Skeletal muscle cell (primary cell): ENCODE measurements at regions not wholly inside any gene's neighbourhood (a gene's known extent, or its start where the extent isn't known, plus 50 kb on each side); places are given as distances from the start of the nearest gene placed in this dataset.
"Not testable (repeated sequence)": the region's sequence is repeated elsewhere in the genome, so short reads cannot be mapped to it uniquely, and the experiment has no call there.

ENCODE experiments used
- DNase-seq: peaks from one replicate; pipeline ENCODE4 v3.0.0-alpha.2; 2010; ENCODE audit warnings: low read depth
- H3K4me3 ChIP-seq: 2 replicates; pipeline ENCODE4 v1.5.1; 2011; ENCODE audit warnings: low read depth, mild to moderate bottlenecking, control low read depth, low read length, moderate library complexity

DNA sequence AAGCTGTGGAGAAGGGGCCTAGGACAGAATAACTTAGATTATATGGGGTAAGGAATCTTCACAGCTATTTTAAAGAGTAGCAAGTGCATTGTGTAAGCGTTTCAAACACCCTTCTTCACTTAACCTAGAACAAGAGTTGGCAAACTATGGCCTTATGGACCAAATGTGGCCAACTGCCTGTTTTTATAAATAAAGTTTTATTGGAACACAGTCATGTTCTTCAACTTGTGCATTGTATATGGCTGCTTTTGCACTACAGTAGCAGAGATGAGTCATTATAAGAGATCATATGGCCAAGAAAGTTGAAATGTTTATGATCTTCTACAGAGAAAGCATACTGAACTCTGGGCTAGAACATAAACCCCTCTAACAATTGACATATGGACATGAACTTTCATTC lies 187.8 kb downstream of the ETV1 start:
- no peak overlapping the region for H3K4me3 ChIP-seq
- no peak for DNase-seq

DNA sequence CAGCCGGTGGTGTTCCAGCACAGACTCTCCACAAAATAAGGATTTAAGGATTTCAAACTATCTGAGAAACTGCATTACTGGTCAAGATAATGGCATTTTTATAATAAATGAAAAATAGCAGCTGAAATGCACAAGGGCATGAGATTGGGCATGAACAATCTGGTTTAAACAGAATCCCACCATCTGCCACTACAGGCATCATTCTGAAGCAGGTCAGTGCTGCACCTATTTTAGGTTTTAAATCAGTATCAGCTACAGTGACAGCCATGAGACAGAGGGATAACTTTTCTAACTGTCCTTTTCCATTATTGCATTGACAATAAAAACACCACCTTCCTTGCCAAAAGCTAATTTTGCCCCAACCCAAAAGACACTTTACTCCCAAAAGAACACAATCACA lies 186.8 kb downstream of the ETV1 start:
- no peak for DNase-seq
- no peak overlapping the region for H3K4me3 ChIP-seq

DNA sequence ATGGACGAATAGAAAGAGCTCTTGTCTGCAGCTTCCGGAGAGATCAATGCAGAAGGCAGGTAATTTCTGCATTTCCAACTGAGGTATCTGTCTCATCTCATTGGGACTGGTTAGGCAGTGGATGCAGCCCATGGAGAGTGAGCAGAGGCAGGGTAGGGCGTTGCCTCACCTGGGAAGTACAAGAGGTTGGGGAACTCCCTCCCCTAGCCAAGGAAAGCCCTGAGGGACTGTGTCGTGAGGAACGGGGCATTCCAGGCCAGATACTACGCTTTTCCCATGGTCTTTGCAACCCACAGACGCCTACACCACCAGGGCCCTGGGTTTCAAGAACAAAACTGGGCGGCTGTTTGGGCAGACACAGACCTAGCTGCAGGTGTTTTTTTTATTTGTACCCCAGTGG lies 186.3 kb downstream of the ETV1 start:
- no peak for DNase-seq
- H3K4me3 ChIP-seq: no peak overlapping the region

DNA sequence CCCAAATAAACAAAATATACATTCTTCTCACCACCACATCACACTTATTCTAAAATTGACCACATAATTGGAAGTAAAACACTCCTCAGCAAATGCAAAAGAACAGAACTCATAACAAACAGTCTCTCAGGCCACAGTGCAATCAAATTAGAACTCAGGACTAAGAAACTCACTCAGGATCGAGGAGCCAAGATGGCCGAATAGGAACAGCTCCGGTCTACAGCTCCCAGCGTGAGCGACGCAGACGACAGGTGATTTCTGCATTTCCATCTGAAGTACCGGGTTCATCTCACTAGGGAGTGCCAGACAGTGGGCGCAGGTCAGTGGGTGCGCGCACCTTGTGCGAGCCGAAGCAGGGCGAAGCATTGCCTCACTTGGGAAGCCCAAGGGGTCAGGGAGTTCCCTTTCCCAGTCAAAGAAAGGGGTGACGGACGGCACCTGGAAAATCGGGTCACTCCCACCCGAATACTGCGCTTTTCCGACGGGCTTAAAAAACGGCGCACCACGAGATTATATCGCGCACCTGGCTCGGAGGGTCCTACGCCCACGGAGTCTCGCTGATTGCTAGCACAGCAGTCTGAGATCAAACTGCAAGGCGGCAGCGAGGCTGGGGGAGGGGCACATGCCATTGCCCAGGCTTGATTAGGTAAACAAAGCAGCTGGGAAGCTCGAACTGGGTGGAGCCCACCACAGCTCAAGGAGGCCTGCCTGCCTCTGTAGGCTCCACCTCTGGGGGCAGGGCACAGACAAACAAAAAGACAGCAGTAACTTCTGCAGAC lies 183.2 kb downstream of the ETV1 start:
- DNase-seq, H3K4me3 ChIP-seq: not testable (repeated sequence)

DNA sequence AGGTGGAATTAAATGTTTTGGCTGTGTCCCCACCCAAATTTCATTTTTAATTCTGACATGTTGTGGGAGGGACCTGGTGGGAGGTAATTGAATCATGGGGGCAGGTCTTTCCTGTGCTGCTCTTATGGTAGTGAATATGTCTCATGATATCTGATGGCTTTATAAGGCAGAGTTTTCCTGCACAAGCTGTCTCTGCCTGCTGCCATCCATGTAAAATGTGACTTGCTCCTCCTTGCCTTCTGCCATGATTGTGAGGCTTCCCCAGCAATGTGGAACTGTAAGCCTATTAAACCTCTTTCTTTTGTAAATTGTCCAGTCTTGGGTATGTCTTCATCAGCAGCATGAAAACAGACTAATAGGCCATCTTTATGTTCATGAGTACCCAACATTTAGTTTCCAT lies 172.2 kb downstream of the ETV1 start:
- not testable (repeated sequence) for DNase-seq, H3K4me3 ChIP-seq

DNA sequence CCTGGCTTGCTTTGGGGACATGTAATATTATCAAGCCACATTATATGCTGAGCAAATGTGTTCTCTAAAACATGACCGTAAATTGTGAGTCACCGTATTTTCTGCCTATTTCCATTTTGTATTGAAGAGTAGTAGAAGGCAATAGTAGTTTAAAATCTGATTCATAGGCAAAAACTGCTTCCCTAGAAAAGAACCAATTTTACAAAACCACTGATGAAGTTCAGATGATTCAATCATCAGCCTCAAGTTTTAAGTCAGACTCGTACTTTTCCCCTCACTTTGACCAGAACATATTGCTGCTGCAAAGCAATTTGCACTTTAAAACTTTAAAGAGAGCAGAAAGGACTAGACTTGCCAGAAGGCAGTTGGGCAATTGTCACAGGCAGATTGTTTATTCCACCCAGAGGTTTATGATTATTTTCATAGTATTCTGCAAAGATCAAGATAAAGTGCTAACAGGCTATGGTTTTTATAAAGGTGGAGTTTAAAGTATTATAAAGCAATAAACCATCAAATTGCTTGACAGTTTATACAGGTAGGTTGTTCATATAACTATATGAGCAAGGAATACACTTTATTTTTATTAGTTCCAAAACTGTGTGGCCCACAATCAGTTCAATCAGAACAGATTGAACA lies 168.2 kb downstream of the ETV1 start:
- peak; percentile 36 for DNase-seq
- H3K4me3 ChIP-seq: no peak overlapping the region

DNA sequence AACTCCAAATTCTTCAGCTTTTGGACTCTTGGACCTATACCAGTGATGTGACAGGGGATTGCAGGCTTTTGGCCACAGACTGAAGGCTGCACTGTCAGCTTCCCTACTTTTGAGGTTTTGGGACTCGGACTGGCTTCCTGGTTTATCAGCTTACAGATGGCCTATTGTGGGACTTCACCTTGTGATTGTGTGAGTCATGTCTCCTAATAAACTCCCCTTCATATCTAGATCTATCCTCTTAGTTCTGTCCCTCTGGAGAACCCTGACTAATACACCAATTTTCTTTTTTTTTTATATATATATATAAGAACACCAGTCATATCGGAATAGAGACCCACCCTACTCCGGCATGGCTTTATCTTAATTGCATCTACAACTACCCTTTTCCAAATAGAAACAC lies 166.8 kb downstream of the ETV1 start:
- no peak overlapping the region for H3K4me3 ChIP-seq
- no peak for DNase-seq

DNA sequence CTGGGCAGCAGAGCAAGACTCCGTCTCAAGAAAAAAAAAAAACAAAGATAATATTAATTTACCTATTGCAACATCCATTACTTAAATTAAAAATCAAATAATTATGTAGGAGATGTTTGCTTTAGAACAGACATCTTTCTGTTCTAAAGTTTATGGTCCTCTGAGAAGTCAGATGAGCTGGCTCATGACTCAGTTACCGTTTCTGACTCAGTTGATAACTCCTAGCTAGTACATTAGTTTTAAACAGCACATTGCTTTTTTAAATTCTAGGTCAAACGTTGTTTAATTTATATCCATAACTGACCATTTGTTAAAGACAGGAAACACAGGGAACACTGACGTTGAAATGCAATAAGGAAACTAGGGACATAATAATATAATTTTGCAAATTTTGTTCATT lies 162.7 kb downstream of the ETV1 start:
- no peak overlapping the region for H3K4me3 ChIP-seq
- no peak for DNase-seq

DNA sequence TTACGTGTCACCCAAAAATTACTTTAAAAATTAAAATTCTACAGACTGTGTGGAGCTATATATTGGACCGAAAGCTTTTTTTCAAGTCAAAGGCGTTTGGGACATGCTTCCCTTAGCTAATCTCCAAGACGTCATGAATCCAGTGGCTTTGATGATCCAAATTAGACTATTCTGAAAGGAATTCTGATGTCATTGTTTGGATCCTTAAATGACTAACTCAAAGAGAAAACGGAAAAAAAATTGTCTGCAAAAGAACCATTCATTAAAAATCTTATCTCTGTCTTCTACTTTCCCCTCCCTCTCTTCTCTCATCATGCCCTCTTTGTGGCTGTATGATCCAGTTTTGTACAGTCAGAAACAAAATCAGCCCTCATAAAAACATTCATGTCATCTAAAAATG lies 161.8 kb downstream of the ETV1 start:
- H3K4me3 ChIP-seq: no peak overlapping the region

DNA sequence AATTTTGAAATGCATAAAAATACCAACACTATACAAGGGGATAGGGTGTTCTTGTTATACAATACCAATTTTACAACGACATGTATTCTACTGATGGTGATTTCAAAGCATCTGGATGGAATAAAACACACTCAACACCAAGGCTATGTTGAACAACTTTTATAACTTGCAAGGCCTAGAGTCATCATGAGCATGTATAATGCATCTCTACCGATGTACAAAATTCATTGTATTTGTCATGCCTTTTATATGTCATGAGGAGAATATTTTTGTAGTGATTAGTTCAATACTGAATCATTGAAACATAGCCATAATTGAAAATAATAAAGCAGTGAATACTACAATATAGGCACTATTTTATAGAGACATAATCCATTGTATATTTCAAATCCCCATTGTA lies 160.2 kb downstream of the ETV1 start:
- no peak overlapping the region for H3K4me3 ChIP-seq
- DNase-seq: no peak

More for the DNA sequence above, 161.8 kb downstream of the ETV1 start:
- no peak for DNase-seq

DNA sequence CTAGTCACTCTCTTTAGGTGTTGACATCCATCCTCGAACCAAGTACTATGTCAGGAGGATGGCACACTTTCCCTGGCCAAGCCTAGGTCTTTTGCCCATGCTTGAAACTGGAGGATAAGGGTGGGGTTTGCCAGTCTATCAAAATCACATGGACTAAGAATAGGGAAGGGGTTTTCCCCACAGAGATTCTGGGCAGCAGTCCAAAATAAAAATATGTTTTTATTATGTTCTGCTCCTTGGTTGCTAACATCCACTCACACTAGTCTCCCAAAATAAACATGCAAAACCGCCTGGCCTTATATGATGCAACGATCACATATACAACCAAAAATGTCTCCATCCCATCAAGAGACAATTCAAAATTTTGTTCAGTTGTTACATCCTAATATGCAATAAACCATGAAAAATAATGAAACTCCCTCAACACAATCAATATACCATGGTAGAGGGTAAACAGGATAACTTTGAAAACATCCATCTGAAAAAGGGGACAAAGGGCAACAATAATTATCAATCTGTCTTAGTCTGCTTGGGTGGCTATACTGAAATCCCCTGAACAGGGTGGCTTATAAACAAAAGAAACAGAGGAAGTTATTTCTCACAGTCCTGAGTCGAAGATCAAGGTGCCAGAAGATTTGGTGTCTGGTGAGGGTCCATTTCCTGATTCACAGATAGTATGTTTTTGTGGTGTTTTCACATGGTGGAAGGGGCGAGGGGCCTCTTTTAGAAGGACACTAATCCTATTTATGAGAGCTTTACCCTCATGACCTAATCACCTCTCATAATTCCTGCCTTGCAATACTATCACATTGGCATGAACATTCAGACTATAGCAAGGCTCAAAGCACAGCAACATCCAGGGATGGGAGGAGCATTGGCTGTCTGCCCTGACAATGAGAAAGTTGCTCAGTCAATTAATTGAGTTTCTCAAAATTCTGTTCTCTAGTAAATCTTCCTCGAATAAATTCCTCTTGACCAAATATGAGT lies 159.3 kb downstream of the ETV1 start:
- no peak overlapping the region for H3K4me3 ChIP-seq
- peak; percentile 77 for DNase-seq

DNA sequence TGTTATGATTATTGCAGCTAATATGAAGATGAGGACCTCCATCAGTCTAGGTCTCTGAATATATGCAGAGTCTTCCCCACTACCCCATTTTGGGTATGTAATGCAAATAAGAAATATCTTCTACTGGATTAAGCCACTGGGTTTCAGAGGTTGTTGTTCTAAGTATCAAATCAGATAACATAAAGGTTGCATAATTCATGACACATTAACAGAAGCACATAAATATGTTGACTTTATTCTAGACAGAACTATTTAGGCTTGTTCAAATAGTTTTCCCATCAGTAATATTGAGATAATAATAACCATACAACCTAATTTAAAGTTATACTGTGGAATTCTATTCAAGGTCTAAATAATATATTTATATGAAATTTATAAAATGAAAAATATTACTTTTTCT lies 157.1 kb downstream of the ETV1 start:
- no peak overlapping the region for H3K4me3 ChIP-seq
- DNase-seq: no peak

DNA sequence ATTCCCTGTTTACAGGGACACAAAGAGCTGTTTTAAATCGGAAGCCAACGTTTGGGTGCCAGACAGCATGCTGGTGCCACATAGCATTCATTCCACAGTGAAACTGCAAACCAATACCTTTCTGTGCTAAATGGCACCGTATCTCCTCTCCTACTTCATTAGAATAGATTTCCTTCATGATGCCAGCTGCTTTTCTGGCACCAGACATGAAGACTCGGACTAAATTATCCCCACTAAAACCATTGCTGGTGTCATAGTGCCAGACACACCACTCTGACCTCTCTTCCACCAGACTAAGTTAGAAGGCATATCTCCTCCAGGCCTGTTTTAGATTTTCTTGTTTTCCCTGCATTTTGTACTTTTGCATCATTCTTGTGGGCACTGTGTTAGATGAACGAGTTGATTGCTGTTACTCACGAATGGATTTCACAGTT lies 155.1 kb downstream of the ETV1 start:
- H3K4me3 ChIP-seq: no peak overlapping the region
- DNase-seq: no peak

DNA sequence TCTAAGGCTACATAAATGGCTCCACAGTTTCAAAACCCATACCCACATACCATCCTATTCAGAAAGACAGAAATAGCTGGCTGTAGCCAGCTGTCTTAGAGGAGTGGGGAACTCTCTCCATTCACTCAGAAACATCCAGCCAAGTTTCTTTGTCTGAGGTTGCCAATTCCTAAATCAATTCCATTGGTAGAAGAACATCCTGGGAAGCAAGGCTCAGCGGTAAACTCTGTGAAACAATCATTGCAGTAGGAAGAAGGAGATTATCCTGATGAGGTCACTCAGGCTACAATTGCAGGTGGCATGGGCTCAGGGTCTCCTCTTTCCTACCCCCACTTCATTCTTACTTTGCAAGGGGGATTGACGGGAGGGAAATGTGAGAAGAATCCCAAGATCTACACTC lies 154.0 kb downstream of the ETV1 start:
- no peak for DNase-seq

DNA sequence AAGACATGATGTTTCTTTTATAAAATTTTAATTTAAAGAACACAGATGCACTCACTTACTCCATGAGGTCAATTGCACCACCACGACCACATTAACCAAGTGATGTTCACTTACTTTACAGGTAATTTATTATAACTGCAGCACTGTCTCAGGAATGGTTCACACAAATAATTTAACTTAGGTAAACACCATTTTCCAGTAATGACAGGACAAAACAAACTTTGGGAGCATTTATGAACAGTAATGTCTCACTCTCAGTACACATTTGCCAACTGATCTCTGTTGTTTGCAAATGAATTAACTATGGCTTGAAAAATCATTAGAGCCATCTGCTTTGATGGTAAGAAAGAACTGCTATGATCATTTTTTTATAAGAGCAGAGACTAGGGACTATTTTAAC lies 150.4 kb downstream of the ETV1 start:
- no peak overlapping the region for H3K4me3 ChIP-seq
- DNase-seq: no peak

More for the DNA sequence above, 154.0 kb downstream of the ETV1 start:
- H3K4me3 ChIP-seq: no peak overlapping the region
